ENCODE measurements at regions not wholly inside any gene's neighbourhood (a gene's known extent, or its start where the extent isn't known, plus 50 kb on each side); places are given as distances from the start of the nearest gene placed in this dataset.

GRCh38 chr1:116819081-116819480 lies 64.9 kb downstream of the CD2 start:
- CTCF ChIA-PET: interaction anchor here (1.8 to 5.5 kb wide), 2 partner anchors 8 to 81 kb away, joined by 15 to 50 read pairs; no protein-coding TSS in a partner anchor
- TF ChIP-seq, protein P1, sequence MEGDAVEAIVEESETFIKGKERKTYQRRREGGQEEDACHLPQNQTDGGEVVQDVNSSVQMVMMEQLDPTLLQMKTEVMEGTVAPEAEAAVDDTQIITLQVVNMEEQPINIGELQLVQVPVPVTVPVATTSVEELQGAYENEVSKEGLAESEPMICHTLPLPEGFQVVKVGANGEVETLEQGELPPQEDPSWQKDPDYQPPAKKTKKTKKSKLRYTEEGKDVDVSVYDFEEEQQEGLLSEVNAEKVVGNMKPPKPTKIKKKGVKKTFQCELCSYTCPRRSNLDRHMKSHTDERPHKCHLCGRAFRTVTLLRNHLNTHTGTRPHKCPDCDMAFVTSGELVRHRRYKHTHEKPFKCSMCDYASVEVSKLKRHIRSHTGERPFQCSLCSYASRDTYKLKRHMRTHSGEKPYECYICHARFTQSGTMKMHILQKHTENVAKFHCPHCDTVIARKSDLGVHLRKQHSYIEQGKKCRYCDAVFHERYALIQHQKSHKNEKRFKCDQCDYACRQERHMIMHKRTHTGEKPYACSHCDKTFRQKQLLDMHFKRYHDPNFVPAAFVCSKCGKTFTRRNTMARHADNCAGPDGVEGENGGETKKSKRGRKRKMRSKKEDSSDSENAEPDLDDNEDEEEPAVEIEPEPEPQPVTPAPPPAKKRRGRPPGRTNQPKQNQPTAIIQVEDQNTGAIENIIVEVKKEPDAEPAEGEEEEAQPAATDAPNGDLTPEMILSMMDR (IDR thresholded peaks at IDR 0.05; ENCODE audit: control extremely low read depth, extremely low read depth, low read depth, missing control alignments): no peak
- POLR2A ChIA-PET: no interaction called here
- DNase-seq (ENCODE audit: extremely low spot score): no peak

GRCh38 chr1:116820369-116820768 lies 66.1 kb downstream of the CD2 start:
- POLR2A ChIA-PET: no interaction called here
- DNase-seq (ENCODE audit: extremely low spot score): no peak
- CTCF ChIA-PET: no interaction called here
- TF ChIP-seq, protein P1 (IDR thresholded peaks at IDR 0.05; ENCODE audit: control extremely low read depth, extremely low read depth, low read depth, missing control alignments): no peak

DNA sequence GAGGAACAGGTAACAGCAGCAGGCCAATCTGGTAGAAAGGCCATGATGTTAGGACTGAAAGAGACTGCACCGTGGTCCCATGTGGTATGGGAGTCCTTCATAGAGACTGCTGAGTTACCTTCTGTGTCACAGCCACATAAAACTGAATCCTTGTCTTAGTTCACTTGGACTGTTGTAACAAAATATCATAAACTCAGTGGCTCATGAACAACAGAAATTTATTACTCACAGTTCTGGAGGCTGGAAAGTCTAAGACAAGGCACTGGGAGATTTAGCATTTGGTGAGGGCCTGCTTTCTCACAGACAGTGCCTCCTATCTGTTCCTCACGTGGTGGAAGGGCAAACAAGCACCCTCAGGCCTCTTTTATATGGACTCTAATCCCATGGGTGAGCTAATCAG lies 67.5 kb downstream of the CD2 start:
- ChIA-PET POLR2A (no interaction called here), CTCF (no interaction called here)
- DNase-seq (ENCODE audit: extremely low spot score): no peak
- TF ChIP-seq, protein P1 (IDR thresholded peaks at IDR 0.05; ENCODE audit: control extremely low read depth, extremely low read depth, low read depth, missing control alignments): no peak

DNA sequence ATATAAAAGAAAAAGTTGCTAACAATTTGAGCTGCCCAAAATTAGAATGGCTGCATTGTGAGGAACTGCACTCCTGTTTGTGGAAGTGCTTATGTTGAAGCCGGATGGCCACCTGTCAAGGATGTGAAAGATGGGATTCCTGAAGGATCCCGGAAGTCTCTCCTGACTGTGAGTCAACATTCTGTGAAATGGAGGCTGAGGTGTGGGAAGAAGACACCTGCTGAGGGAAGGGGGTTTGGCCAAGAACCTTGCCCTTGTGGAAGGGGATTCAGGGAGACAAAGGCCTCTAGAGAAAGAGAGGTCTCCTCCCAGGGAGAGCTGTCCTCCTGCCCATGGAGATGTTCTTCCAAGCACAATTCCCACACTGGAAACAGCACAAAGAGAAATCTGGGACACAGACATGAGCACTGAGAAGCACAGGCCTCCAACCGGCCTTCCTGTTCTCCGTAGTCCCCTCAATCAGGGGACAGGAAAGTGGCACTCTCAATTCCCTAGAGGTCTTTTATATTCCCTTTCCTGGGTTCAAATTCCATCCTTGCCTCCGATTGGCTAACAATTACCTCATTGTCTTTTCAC lies 70.5 kb downstream of the CD2 start:
- TF ChIP-seq, protein P1 (IDR thresholded peaks at IDR 0.05; ENCODE audit: control extremely low read depth, extremely low read depth, low read depth, missing control alignments): no peak
- DNase-seq (ENCODE audit: extremely low spot score): no peak
- POLR2A ChIA-PET: no interaction called here
- CTCF ChIA-PET: interaction anchor here (0.7 to 1.4 kb wide), 5 partner anchors 8 to 232 kb away, joined by 3 to 6 read pairs (median 3); no protein-coding TSS in a partner anchor

GRCh38 chr1:116825207-116825719 lies 71.0 kb downstream of the CD2 start:
- POLR2A ChIA-PET: no interaction called here
- TF ChIP-seq, protein P1 (IDR thresholded peaks at IDR 0.05; ENCODE audit: control extremely low read depth, extremely low read depth, low read depth, missing control alignments): no peak
- no peak for DNase-seq (ENCODE audit: extremely low spot score)
- CTCF ChIA-PET: interaction anchor here (0.7 to 1.4 kb wide), 6 partner anchors 8 to 231 kb away, joined by 3 to 6 read pairs (median 3); no protein-coding TSS in a partner anchor

DNA sequence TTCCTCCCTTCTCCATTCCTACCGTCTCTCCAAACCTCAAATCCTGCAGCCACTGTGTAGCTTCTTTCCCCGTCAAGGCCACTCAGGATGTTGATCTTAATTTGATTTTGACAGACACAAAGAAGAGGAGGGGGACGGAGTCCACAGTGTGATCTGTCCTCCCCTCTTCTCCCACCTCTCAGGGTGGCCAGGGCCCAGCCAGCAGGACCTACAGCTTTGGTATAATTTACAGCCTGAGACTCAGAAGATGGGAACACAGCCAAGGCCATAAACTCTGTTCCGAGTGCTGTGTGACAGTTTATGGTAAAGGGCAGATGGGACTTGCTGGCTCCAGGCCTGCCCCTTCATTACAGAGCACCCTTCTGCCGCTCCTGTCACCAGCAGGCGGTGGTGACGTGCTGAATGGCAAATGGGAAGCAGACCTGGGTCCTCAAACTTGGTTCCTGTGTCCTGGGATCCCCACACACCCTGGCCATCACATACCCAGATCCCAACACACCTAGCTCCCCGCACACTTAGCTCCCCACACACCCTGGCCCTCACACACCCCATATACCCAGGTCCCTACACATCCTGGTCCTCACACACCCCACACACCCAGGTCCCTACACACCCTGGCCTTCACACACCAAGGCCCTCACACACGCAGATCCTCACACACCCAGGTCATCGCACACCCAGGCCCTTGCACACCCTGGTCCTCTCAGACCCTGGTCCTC lies 71.6 kb downstream of the CD2 start:
- DNase-seq (ENCODE audit: extremely low spot score): no peak
- CTCF ChIA-PET: interaction anchor here (0.7 to 2.1 kb wide), 8 partner anchors 9 to 231 kb away, joined by 3 to 10 read pairs (median 4); no protein-coding TSS in a partner anchor
- POLR2A ChIA-PET: no interaction called here
- TF ChIP-seq, protein P1 (IDR thresholded peaks at IDR 0.05; ENCODE audit: control extremely low read depth, extremely low read depth, low read depth, missing control alignments): no peak

All from GM10248 (cell line).